HG03439 (cell line): ENCODE measurements at regions not wholly inside any gene's neighbourhood (a gene's known extent, or its start where the extent isn't known, plus 50 kb on each side); places are given as distances from the start of the nearest gene placed in this dataset.

ENCODE experiments used
- ATAC-seq: cut with Tn5 transposase; IDR thresholded peaks from one replicate; pipeline ENCODE4 v1.9.1; 2021; ENCODE audit warnings: mild to moderate bottlenecking, moderate library complexity; ENCODE audit not compliant: unreplicated experiment

GRCh38 chr1:201609661-201610318, 70.9 kb downstream of the NAV1 start:
- no peak for ATAC-seq

GRCh38 chr1:201610858-201611257, 71.9 kb downstream of the NAV1 start:
- ATAC-seq: no peak

- ATAC-seq: no peak
These were observed 73.7 kb downstream of the NAV1 start for GRCh38 chr1:201612645-201613044.

GRCh38 chr1:201614262-201615015, 75.5 kb downstream of the NAV1 start:
- no peak for ATAC-seq

- no peak for ATAC-seq
These were observed 78.2 kb downstream of the NAV1 start for GRCh38 chr1:201617157-201617556.

- no peak for ATAC-seq
These were observed 79.5 kb downstream of the NAV1 start for GRCh38 chr1:201618389-201618788.

DNA sequence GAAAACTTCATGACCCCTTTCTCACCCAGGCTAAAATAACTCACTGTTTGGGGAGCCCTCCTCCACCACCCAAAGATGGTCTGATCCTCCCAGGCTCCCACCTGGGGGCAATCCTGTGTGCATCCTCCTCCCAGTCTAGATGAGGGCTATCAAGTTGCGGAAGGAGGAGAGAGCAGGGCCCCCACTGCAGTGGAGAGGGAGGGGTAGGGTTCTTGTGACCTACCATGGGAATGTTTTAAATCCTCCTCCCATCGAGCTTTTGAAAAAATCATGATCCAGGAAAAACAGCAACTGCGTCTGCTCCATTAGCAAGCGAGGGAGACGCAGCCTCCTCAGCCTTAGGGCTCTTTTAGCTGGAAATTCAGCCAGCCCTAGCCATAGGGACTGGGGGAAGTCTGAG, 80.0 kb downstream of the NAV1 start:
- no peak for ATAC-seq

- no peak for ATAC-seq
These were observed 80.6 kb downstream of the NAV1 start for GRCh38 chr1:201619513-201619912.

- ATAC-seq: no peak
These were observed 83.4 kb downstream of the NAV1 start for GRCh38 chr1:201622353-201622752.

DNA sequence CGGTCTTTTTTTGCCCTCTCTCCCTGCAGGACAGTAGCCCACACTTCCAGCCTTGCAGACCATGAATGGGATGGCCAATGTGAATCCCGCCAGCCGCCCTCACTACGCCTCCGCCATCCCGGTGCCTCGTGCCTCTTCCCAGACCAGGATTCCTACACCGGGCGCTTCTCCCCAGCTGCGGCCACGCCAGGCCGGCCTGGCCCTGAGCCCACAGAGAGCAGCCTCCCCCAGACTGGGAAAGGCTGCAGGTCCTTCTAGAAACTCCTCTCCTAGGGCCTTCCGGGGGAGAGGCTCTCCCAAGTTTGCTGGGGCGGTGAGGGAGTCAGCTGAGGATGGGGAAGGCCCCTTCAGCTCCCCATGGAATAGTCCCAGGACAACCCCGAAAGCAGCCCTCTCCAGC, 83.9 kb downstream of the NAV1 start:
- no peak for ATAC-seq

- ATAC-seq: no peak
These were observed 85.9 kb downstream of the NAV1 start for GRCh38 chr1:201624741-201625225.

GRCh38 chr1:201625226-201625761, 86.4 kb downstream of the NAV1 start:
- ATAC-seq: no peak

GRCh38 chr1:201625851-201626251, 86.9 kb downstream of the NAV1 start:
- ATAC-seq: no peak

GRCh38 chr1:201626629-201627275, 87.8 kb downstream of the NAV1 start:
- no peak for ATAC-seq

DNA sequence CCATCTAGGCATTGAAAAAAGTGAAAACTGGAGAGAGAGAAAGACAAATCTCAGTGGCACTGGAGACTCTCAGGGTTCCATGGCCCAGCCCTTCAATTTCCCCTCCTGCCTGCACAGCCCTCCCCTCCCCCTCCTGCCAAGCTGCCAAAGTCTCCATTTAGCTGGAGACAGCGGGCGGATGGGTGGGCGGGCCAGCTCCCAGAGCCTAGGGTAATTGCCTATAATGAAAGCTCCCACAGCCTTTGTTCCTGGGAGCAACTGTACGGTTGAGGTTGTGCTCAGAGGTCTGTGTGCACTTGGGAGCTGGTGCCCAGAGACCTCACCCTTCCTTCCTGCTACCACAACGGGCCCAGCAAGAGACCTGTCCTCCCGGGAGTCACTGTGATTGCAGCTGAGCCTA, 89.6 kb downstream of the NAV1 start:
- ATAC-seq: no peak

- ATAC-seq: no peak
These were observed 91.7 kb downstream of the NAV1 start for GRCh38 chr1:201630582-201630981.

- no peak for ATAC-seq
These were observed 92.1 kb downstream of the NAV1 start for GRCh38 chr1:201631037-201631436.

DNA sequence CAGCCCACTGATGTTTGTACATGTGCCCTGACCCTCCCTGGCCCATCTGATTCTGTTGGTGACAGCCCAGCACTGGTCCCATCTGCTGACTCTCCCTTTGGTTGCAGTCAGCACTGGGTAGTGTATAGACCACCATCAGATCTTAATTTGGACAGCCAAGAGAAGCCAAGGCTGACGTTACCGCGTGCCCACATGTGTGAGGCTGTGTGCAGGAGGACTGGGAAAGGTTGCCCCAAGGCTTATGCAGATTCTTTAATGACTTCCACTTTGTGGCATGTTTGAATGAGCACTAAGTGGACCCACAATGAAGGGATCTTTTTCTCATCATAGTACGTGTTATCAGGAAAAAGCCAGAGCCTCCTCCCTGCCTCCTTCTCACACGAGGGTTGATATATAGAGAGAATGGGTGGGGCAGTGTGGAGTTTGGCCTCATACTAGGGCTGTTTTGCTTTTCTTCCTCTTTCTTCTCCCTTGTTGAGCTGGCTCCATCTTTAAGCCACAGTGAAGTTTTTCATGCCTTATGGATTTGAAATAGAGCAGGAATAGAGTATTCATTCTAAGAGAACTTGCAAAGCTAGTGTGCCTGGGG, 93.5 kb downstream of the NAV1 start:
- ATAC-seq: no peak

GRCh38 chr1:201633297-201633696, 94.4 kb downstream of the NAV1 start:
- ATAC-seq: no peak

DNA sequence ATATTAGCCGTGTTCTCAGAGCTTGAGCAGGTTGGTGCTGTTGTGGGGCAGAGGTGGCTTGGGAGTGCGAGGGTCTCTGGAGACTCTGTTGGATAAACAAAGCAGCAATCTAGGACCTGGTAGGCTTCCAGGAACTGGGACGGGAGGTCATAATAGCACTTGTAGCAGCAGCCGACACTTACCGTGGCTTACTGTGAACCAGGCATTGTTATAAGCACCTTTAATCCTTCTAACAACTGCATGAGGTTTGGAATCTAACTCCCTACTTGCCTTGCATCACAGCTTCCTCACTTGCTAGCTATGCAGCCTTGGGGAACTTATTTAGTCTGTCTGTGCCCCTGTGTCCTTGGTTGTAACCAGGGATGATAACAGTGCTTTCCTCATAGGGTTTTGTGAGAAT, 94.9 kb downstream of the NAV1 start:
- ATAC-seq: no peak

GRCh38 chr1:201634261-201634660, 95.3 kb downstream of the NAV1 start:
- no peak for ATAC-seq
